Peyer's patch (tissue), 4 donors: ENCODE measurements at regions not wholly inside any gene's neighbourhood (a gene's known extent, or its start where the extent isn't known, plus 50 kb on each side); places are given as distances from the start of the nearest gene placed in this dataset.

Experiments used
- DNase-seq, 3 donors: peaks; one replicate each; pipeline ENCODE4 v3.0.0-alpha.2; 2017 to 2019
- H3K27ac ChIP-seq, 4 donors: fragments of 200-600 bp; sonication (generic); one replicate each; pipeline ENCODE4 v1.5.1; 2016 to 2019
- H3K27me3 ChIP-seq, 2 donors: fragments of 200-600 bp; sonication (generic); one replicate each; pipeline ENCODE4 v1.5.1; 2019
- H3K36me3 ChIP-seq, 3 donors: fragments of 200-600 bp; sonication (generic); one replicate each; pipeline ENCODE4 v1.5.1; 2016 to 2019
- H3K4me1 ChIP-seq, 4 donors: fragments of 200-600 bp; sonication (generic); one replicate each; pipeline ENCODE4 v1.5.1; 2016 to 2019
- H3K4me3 ChIP-seq, 4 donors: fragments of 200-600 bp; sonication (generic); 1 replicate in 3 of 4; 2 replicates in 1 of 4; pipeline ENCODE4 v1.5.1; 2016 to 2019; ENCODE audit warnings: mild to moderate bottlenecking in 1 of 4
- H3K9me3 ChIP-seq, 4 donors: fragments of 200-600 bp; sonication (generic); one replicate each; pipeline ENCODE4 v1.5.1; 2016 to 2019; ENCODE audit warnings: mild to moderate bottlenecking in 1 of 4
- CTCF ChIP-seq, 6 experiments: fragments of 450-650 bp in 4 of 6; fragments of 200-600 bp in 2 of 6; sonication (generic) in 1 of 6; IDR thresholded peaks; one replicate each; pipeline ENCODE4 v1.5.1; 2017 to 2019; ENCODE audit warnings: antibody characterized with exemption in 6 of 6, mild to moderate bottlenecking in 3 of 6, moderate library complexity in 1 of 6
- POLR2A ChIP-seq, 2 donors: fragments of 450-650 bp; IDR thresholded peaks; one replicate each; pipeline ENCODE4 v1.5.1; 2017; ENCODE audit warnings: antibody characterized with exemption in 2 of 2, mild to moderate bottlenecking in 2 of 2, moderate library complexity in 2 of 2

- TF ChIP-seq POLR2A (IDR thresholded peaks at IDR 0.05) (no peak), CTCF (IDR thresholded peaks at IDR 0.05) (no peak)
- Histone ChIP-seq H3K27ac (no peak overlapping the region), H3K4me3 (no peak overlapping the region), H3K9me3 (peaks cover 0 to 6% (median 0%) of the 10 kb centered on the region in 4 donors), H3K27me3 (no peaks in the 10 kb centered on the region), H3K4me1 (peaks cover 0 to 9% (median 0%) of the 10 kb centered on the region in 4 donors), H3K36me3 (no peaks in the 10 kb centered on the region)
- DNase-seq = no peak
These were observed 68.0 kb upstream of the CIBAR2 start for GRCh38 chr16:85180047-85180826.

- Histone ChIP-seq H3K9me3 (peaks cover 0 to 6% (median 0%) of the 10 kb centered on the region in 4 donors), H3K4me1 (peaks cover 0 to 9% (median 0%) of the 10 kb centered on the region in 4 donors), H3K36me3 (no peaks in the 10 kb centered on the region), H3K27me3 (no peaks in the 10 kb centered on the region), H3K27ac (no peak overlapping the region), H3K4me3 (no peak overlapping the region)
- TF ChIP-seq CTCF (IDR thresholded peaks at IDR 0.05) (no peak), POLR2A (IDR thresholded peaks at IDR 0.05) (no peak)
- DNase-seq = no peak
These were observed 68.8 kb upstream of the CIBAR2 start for GRCh38 chr16:85180827-85181738.

- H3K4me1 ChIP-seq = peaks cover 0 to 6% (median 0%) of the 10 kb centered on the region in 4 donors
- H3K9me3 ChIP-seq = peaks cover 0 to 6% (median 0%) of the 10 kb centered on the region in 4 donors
- H3K27ac ChIP-seq = no peak overlapping the region
- no peak overlapping the region for H3K4me3 ChIP-seq
- DNase-seq = no peak
- no peaks in the 10 kb centered on the region for H3K36me3 ChIP-seq
- TF ChIP-seq POLR2A (IDR thresholded peaks at IDR 0.05) (no peak), CTCF (IDR thresholded peaks at IDR 0.05) (no peak)
- no peaks in the 10 kb centered on the region for H3K27me3 ChIP-seq
These were observed 69.5 kb upstream of the CIBAR2 start for GRCh38 chr16:85181739-85182129.

GRCh38 chr16:85182286-85182685, 70.0 kb upstream of the CIBAR2 start:
- no peaks in the 10 kb centered on the region for H3K36me3 ChIP-seq
- TF ChIP-seq POLR2A (IDR thresholded peaks at IDR 0.05) = no peak
- no peak for TF ChIP-seq CTCF (IDR thresholded peaks at IDR 0.05)
- H3K9me3 ChIP-seq = peaks cover 0 to 6% (median 0%) of the 10 kb centered on the region in 4 donors
- no peaks in the 10 kb centered on the region for H3K27me3 ChIP-seq
- H3K4me3 ChIP-seq = no peak overlapping the region
- H3K27ac ChIP-seq = no peak overlapping the region
- peaks cover 0 to under 1% (median 0%) of the 10 kb centered on the region in 4 donors for H3K4me1 ChIP-seq
- no peak for DNase-seq

GRCh38 chr16:85182774-85183173, 70.5 kb upstream of the CIBAR2 start:
- no peak for DNase-seq
- Histone ChIP-seq H3K4me3 (no peak overlapping the region), H3K36me3 (no peaks in the 10 kb centered on the region), H3K27ac (no peak overlapping the region), H3K27me3 (no peaks in the 10 kb centered on the region), H3K4me1 (no peaks in the 10 kb centered on the region), H3K9me3 (peaks cover 0 to 6% (median 0%) of the 10 kb centered on the region in 4 donors)
- no peak for TF ChIP-seq POLR2A (IDR thresholded peaks at IDR 0.05)

GRCh38 chr16:85183564-85183963, 71.3 kb upstream of the CIBAR2 start:
- TF ChIP-seq CTCF (IDR thresholded peaks at IDR 0.05) (no peak), POLR2A (IDR thresholded peaks at IDR 0.05) (no peak)
- no peak overlapping the region for H3K27ac ChIP-seq
- H3K4me3 ChIP-seq = no peak overlapping the region
- H3K27me3 ChIP-seq = no peaks in the 10 kb centered on the region
- peaks cover 0 to 6% (median 0%) of the 10 kb centered on the region in 4 donors for H3K9me3 ChIP-seq
- no peak for DNase-seq
- H3K4me1 ChIP-seq = no peaks in the 10 kb centered on the region
- no peaks in the 10 kb centered on the region for H3K36me3 ChIP-seq
